ENCODE measurements at regions not wholly inside any gene's neighbourhood (a gene's known extent, or its start where the extent isn't known, plus 50 kb on each side); places are given as distances from the start of the nearest gene placed in this dataset.

DNA sequence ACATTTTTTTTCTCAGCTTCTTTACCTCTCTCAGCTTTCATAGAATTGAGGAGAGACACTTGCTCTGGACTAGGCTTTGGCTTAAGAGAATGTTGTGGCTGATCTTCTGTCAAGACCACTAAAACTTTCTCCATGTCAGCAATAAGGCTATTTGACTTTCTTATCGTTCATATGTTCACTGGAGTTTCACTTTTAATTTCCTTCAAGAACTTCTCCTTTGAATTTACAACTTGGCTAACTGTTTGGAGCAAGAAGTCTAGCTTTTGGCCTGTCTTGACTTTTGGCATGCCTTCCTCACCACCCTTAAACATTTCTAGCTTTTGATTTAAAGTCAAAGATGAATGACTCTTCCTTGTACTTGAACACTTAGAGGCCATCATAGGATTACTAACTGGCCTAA is 104.4 kb upstream of the SLC39A10 start:
- TF ChIP-seq POLR2A (IDR thresholded peaks at IDR 0.05) = no peak
- no peak for TF ChIP-seq CTCF (IDR thresholded peaks at IDR 0.05)
